OCI-LY3 (cell line): ENCODE measurements at regions not wholly inside any gene's neighbourhood (a gene's known extent, or its start where the extent isn't known, plus 50 kb on each side); places are given as distances from the start of the nearest gene placed in this dataset.
A peak's percentile ranks its signal among the peaks of the same experiment; 100 is the strongest.
"Not testable (repeated sequence)": the region's sequence is repeated elsewhere in the genome, so short reads cannot be mapped to it uniquely, and the experiment has no call there.

Experiments used
- H2AFZ ChIP-seq: fragments of 200-600, 300-600 bp; shearing (Covaris generic); 2 replicates; pipeline ENCODE4 v1.6.0; 2014; ENCODE audit warnings: antibody characterized with exemption, low read depth, low read length
- H3K27ac ChIP-seq: fragments of 200-600, 300-600 bp; sonication (generic); 2 replicates; pipeline ENCODE4 v1.5.1; 2014; ENCODE audit warnings: mild to moderate bottlenecking, low read length, moderate library complexity, mixed read lengths
- H3K27me3 ChIP-seq: fragments of 200-600, 300-600 bp; sonication (generic); 2 replicates; pipeline ENCODE4 v1.6.1; 2014; ENCODE audit warnings: low read depth, low read length, mixed read lengths
- H3K36me3 ChIP-seq: fragments of 200-600, 300-600 bp; sonication (generic); replicated peaks from 2 replicates; pipeline ENCODE3; 2014; ENCODE audit warnings: low read depth, low read length, mixed read lengths
- H3K4me1 ChIP-seq: fragments of 300-600, 200-600 bp; sonication (generic); 2 replicates; pipeline ENCODE4 v1.6.1; 2014; ENCODE audit warnings: low read length, mixed read lengths
- H3K4me2 ChIP-seq: fragments of 200-600, 300-600 bp; sonication (generic); 2 replicates; pipeline ENCODE4 v1.6.1; 2014; ENCODE audit warnings: low read length, mixed read lengths
- H3K4me3 ChIP-seq: fragments of 300-600, 200-600 bp; sonication (generic); 2 replicates; pipeline ENCODE4 v1.5.1; 2014; ENCODE audit warnings: antibody characterized with exemption, mild to moderate bottlenecking, low read length, moderate library complexity
- H3K79me2 ChIP-seq: fragments of 300-600, 200-600 bp; shearing (Covaris generic); 2 replicates; pipeline ENCODE4 v1.6.1; 2014; ENCODE audit warnings: mild to moderate bottlenecking, low read length, mixed read lengths
- H3K9ac ChIP-seq: fragments of 300-600, 200-600 bp; shearing (Covaris generic); 2 replicates; pipeline ENCODE4 v1.6.0; 2014; ENCODE audit warnings: mild to moderate bottlenecking, low read length, moderate library complexity
- H3K9me3 ChIP-seq: fragments of 200-600, 300-600 bp; shearing (Covaris generic); 2 replicates; pipeline ENCODE4 v1.6.1; 2014; ENCODE audit warnings: low read length, mixed read lengths; ENCODE audit not compliant: insufficient read depth
- H4K20me1 ChIP-seq: fragments of 200-600, 300-600 bp; sonication (generic); 2 replicates; pipeline ENCODE4 v1.6.1; 2016; ENCODE audit warnings: low read length, mixed read lengths; ENCODE audit not compliant: insufficient read depth
- EZH2phosphoT487 ChIP-seq: fragments of 200-600 bp; shearing (Covaris generic); IDR thresholded peaks from 2 replicates; pipeline ENCODE4 v1.6.1; 2018; ENCODE audit warnings: antibody characterized with exemption, mixed run types, low read depth
- TF ChIP-seq, protein P1 (sequence below): fragments of 200-600, 300-600 bp; sonication (generic); IDR thresholded peaks from 2 replicates; pipeline ENCODE4 v1.5.1; 2014; ENCODE audit warnings: antibody characterized with exemption, low read length, low read depth

DNA sequence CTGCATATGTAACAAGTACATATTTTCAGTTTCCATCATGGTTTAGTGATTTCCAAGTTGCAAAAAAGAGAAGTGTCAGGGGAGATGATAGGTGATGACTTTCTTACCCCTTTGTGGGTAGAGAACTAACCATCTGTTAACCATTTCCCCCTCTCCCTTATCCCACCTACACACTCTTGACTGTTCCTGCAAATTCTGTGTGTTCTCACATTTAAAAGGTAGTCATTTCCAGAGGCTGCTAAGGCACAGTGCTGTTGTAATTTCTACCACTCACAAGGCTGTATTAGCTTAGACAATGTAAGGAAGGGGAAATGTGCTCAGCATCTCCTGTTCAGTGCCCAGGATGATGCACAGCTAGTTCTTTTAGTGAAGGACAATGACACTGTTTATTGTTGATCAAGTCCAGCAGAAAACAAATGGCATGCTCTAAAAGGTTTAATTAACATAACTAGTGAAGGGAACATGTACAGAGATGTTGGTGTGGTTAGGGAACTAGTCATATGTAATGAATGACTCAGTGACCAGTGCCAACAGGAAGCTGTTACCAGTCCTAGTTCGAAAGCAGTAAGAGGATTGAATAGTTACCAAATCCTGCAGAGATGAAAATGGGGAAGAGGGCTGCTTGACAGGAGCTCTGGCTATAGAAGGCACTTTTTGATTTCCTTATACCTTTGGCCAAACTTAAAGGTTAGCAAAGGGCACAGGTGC is 165.1 kb downstream of the PLK2 start:
- Histone ChIP-seq H3K9me3 (no peaks in the 10 kb centered on the region), H3K36me3 (no peaks in the 10 kb centered on the region), H3K79me2 (no peaks in the 10 kb centered on the region), H2AFZ (no peak overlapping the region), H3K4me1 (peaks cover 13% of the 10 kb centered on the region), H3K27me3 (no peaks in the 10 kb centered on the region), H3K27ac (no peak overlapping the region), H3K4me2 (peak overlapping the region; percentile 54), H4K20me1 (0 out of 2 replicates have a peak, but pooled peaks cover 3% of the 10 kb centered on the region), H3K4me3 (no peak overlapping the region), H3K9ac (no peak overlapping the region)
- no peak for TF ChIP-seq EZH2phosphoT487
- TF ChIP-seq, protein P1, sequence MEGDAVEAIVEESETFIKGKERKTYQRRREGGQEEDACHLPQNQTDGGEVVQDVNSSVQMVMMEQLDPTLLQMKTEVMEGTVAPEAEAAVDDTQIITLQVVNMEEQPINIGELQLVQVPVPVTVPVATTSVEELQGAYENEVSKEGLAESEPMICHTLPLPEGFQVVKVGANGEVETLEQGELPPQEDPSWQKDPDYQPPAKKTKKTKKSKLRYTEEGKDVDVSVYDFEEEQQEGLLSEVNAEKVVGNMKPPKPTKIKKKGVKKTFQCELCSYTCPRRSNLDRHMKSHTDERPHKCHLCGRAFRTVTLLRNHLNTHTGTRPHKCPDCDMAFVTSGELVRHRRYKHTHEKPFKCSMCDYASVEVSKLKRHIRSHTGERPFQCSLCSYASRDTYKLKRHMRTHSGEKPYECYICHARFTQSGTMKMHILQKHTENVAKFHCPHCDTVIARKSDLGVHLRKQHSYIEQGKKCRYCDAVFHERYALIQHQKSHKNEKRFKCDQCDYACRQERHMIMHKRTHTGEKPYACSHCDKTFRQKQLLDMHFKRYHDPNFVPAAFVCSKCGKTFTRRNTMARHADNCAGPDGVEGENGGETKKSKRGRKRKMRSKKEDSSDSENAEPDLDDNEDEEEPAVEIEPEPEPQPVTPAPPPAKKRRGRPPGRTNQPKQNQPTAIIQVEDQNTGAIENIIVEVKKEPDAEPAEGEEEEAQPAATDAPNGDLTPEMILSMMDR, result no peak

DNA sequence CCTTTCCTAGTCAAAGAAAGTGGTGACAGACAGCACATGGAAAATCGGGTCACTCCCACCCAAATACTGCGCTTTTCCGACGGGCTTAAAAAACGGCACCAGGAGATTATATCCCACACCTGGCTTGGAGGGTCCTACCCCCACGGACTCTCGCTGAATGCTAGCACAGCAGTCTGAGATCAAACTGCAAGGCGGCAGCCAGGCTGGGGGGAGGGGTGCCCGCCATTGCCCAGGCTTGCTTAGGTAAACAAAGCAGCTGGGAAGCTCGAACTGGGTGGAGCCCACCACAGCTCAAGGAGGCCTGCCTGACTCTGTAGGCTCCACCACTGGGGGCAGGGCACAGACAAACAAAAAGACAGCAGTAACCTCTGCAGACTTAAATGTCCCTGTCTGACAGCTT is 171.6 kb downstream of the PLK2 start:
- H3K4me2 ChIP-seq, H3K4me3 ChIP-seq, H4K20me1 ChIP-seq, H3K27me3 ChIP-seq, H3K79me2 ChIP-seq, H3K4me1 ChIP-seq, H2AFZ ChIP-seq, H3K36me3 ChIP-seq, H3K9me3 ChIP-seq, H3K27ac ChIP-seq, H3K9ac ChIP-seq: not testable (repeated sequence)

DNA sequence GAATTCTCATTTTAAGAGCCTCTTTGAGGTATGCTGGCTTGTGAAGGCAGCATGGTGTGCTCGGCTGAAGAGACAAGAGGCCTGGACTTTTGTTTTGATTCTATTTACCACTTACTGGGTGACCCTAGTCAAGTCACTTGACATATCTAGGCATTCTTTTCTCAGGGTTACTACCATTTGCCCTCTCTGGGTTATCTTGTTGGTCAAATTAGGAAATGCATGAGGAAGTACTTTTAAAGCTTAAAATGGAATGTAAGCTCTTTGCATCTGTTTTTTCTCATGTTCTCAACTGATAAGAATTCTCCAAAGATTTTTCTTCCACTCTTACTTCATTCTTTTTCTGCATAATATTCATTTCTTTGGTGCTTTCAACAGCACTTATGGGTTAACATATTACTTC is 173.1 kb downstream of the PLK2 start:
- Histone ChIP-seq H3K79me2 (no peaks in the 10 kb centered on the region), H3K4me1 (no peaks in the 10 kb centered on the region), H3K4me3 (no peak overlapping the region), H3K9me3 (no peaks in the 10 kb centered on the region), H2AFZ (no peak overlapping the region), H3K36me3 (no peaks in the 10 kb centered on the region), H3K9ac (no peak overlapping the region), H4K20me1 (no peaks in the 10 kb centered on the region), H3K27ac (no peak overlapping the region), H3K4me2 (no peak overlapping the region), H3K27me3 (no peaks in the 10 kb centered on the region)
- TF ChIP-seq EZH2phosphoT487, result no peak

DNA sequence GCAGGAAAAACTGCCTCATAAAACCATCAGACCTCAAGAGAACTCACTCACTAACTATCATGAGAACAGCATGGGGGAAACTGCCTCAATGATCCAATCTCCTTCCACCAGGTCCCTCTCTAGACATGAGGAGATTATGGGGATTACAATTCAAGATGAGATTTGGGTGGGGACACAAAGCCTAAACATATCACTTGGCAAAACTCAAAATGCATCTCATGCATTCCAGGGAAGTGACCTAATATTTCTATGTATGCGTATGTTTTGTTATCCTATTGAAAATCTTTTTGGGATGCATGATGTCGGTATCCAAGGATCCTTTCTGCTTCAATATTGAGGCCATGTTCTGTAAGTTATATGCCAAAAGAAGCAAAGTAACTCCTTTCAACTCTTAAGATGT is 174.0 kb downstream of the PLK2 start:
- TF ChIP-seq, protein P1, result no peak
- TF ChIP-seq EZH2phosphoT487, result no peak
- Histone ChIP-seq H3K36me3 (no peaks in the 10 kb centered on the region), H2AFZ (no peak overlapping the region)

DNA sequence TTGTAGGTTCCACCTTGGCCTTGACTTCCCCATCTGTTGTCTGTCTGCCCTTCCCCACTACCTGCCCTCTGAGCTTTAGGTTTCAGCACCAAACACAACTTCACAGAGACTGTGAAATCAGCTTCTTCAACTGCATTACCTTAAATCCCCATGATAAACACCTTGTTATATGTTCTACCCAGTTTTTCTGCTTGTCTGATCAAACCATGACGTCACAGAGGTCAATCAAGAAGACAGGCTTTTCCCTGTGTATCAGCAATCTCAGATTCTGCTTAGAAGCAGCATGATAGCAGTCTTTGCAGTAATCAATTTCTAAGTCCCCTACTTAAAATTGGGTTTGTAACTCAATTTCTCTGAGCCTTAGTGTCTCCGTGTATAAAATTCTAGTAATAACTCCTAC is 175.0 kb downstream of the PLK2 start:
- no peak overlapping the region for H3K9ac ChIP-seq
- TF ChIP-seq, protein P1, result no peak
- no peak for TF ChIP-seq EZH2phosphoT487
- H3K4me3 ChIP-seq, result no peak overlapping the region
- H3K27me3 ChIP-seq, result no peaks in the 10 kb centered on the region
- no peak overlapping the region for H3K27ac ChIP-seq
- no peaks in the 10 kb centered on the region for H3K4me1 ChIP-seq
- H3K4me2 ChIP-seq, result no peak overlapping the region
- H3K9me3 ChIP-seq, result no peaks in the 10 kb centered on the region
- no peaks in the 10 kb centered on the region for H4K20me1 ChIP-seq
- no peaks in the 10 kb centered on the region for H3K79me2 ChIP-seq
- no peak overlapping the region for H2AFZ ChIP-seq
- no peaks in the 10 kb centered on the region for H3K36me3 ChIP-seq

More for the DNA sequence above, 174.0 kb downstream of the PLK2 start:
- H3K4me3 ChIP-seq, result no peak overlapping the region
- H3K9ac ChIP-seq, result no peak overlapping the region
- no peaks in the 10 kb centered on the region for H4K20me1 ChIP-seq
- no peaks in the 10 kb centered on the region for H3K27me3 ChIP-seq
- no peaks in the 10 kb centered on the region for H3K4me1 ChIP-seq
- no peaks in the 10 kb centered on the region for H3K9me3 ChIP-seq
- H3K27ac ChIP-seq, result no peak overlapping the region
- H3K4me2 ChIP-seq, result no peak overlapping the region
- no peaks in the 10 kb centered on the region for H3K79me2 ChIP-seq
